Right ventricle myocardium inferior (tissue), 1 donor: ENCODE measurements at regions not wholly inside any gene's neighbourhood (a gene's known extent, or its start where the extent isn't known, plus 50 kb on each side); places are given as distances from the start of the nearest gene placed in this dataset.

ENCODE experiments used
- ATAC-seq: fragments of 200-7000 bp; cut with Tn5 transposase; one replicate; pipeline ENCODE4 v1.9.1; 2020; ENCODE audit warnings: mild to moderate bottlenecking, moderate library complexity
- DNase-seq: peaks from one replicate; pipeline ENCODE4 v3.0.0; 2021; ENCODE audit errors: missing footprints
- intact Hi-C: fragments of 100-400 bp; cut with DNase I; formaldehyde crosslinking; loops from one replicate; pipeline ENCODE4 v1.11.0; 2022
- donor health status: DM: no; HTN: yes; CAD: no; lungs with severe emphysema.

- no peak for ATAC-seq
- DNase-seq: no peak
- intact Hi-C loops: no loop called here
Observed at GRCh38 chr17:51381262-51381661, 120.9 kb downstream of the UTP18 start.

DNA sequence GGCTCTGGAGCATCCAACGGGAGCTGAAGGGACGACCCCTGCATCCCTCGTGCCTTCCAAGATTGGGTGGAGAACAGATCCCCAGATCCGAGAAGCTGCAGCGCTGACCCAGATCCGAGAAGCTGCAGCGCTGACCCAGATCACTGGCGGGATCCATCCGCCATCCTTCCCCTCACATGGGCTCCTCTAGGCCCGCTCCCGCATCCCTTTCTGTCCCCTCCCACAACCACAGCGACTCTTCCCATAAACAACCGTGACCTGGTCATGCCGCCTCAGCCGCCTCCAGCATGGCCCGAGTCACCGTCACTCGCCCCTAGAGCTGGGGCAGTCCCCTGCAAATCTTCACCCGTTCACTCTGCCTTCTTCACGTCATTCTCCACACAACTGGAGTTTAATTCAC, 124.9 kb downstream of the UTP18 start:
- no peak for ATAC-seq
- no peak for DNase-seq
- intact Hi-C loops: no loop called here

DNA sequence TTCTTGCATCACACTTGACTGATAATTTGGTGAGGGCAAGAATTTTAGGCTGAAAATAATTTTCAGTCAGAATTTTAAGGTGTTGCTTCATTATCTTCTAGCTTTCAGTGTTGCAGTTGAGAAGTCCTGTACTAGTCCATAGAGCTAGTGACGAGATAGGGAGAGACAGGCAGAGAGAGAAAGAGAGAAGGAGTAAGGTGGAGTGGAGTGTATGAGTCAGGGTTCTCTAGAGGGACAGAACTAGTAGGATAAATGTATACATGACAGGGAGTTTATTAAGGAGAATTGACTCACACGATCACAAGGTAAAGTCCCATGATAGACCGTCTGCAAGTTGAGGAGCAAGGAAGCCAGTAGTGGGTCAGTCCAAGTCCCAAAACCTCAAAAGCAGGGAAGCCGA, 127.2 kb downstream of the UTP18 start:
- intact Hi-C loops: no loop called here
- no peak for ATAC-seq
- no peak for DNase-seq

DNA sequence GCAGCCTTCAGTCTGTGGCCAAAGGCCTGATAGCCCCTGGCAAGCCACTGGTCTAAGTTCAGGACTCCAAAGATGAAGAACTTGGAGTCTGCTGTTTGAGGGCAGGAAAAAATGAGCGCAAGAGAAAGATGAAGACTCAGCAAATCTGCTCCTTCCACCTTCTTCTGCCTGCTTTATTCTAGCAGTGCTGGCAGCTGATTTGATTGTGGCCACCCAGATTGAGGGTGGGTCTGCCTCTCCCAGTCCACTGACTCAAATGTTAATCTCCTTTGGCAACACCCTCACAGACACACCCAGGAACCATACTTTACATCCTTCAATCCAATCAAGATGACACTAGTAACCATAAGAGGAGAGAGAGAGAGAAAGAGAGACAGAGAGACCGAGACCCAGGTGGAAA, 127.6 kb downstream of the UTP18 start:
- no peak for ATAC-seq
- intact Hi-C loops: no loop called here
- no peak for DNase-seq

GRCh38 chr17:51389875-51390274, 129.5 kb downstream of the UTP18 start:
- intact Hi-C loops: no loop called here
- DNase-seq: no peak
- ATAC-seq: no peak

DNA sequence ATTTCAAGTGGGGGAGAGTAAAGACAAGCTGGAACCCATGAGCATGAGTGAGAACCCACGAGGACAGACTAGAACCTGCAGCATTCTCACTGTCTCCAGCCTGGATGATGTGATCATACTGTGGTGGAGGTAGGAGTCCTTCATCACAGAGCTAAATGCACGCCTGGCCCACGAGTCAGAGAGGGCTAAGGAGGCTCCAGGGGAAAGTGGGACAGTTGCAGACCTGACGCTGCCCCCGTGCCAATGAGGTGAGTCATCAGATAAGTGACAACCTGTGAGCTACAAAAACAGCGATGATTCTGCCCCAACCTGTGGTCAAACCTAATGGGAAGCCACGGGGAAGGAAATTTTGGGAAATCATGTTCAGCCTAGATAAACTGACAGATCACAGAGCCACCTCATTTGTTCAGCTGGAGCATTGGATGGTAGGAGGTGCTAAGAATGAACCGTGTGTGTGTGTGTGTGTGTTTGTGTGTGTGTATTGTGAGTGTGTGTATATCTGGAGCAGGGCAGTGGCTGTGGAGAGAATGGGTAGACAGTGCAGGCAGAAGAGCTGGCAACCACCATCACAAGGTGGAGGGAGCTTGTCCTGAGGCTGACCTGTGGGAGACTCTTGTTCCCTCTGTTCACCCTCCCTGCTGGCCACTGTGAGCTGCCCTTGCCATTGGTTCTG, 131.8 kb downstream of the UTP18 start:
- intact Hi-C loops: no loop called here
- DNase-seq: no peak
- ATAC-seq: no peak

DNA sequence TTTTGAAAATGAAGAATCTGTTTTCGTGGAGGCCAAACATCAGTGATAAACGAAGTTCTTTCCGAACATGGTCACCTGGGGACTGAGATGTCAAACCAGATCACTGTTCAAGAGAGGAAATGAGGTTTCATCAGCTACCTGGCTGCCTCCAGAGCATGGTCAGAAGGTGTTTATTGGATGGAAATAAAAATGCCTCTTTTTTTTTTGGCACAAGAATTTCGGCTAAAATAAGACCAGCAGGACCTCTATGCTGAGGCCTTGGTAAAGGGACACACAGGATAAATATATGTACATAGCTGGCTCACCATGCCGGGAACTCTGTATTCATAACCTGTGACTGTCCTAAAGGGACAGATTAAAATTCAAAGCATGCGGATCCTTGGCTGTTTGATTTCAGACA, 135.3 kb downstream of the UTP18 start:
- intact Hi-C loops: no loop called here
- no peak for ATAC-seq
- DNase-seq: no peak

- no peak for DNase-seq
Observed at GRCh38 chr17:51397361-51398127, 137.2 kb downstream of the UTP18 start.

DNA sequence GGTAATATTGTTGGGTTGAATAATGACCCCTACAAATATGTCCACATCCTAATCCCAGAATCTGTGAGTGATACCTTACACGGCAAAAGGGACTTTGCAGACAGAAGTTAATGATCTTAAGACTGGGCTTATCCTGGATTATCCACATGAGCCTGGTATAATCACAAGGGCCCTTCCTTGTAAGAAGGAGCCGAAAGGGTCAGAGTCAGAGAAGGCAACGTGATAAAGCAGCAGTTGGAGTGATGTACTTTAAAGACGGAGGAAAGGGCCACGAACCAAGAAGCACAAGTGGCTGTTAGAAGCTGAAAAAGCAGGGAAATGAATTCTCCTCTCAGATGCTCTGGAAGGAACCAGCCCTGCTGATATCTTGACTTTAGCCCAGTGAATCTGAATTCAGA, 137.8 kb downstream of the UTP18 start:
- DNase-seq (no peak), ATAC-seq (no peak)
- intact Hi-C loops: no loop called here

More at GRCh38 chr17:51397361-51398127, 137.2 kb downstream of the UTP18 start:
- ATAC-seq: no peak
- intact Hi-C loops: no loop called here

- no peak for ATAC-seq
- intact Hi-C loops: no loop called here
- DNase-seq: no peak
Observed at GRCh38 chr17:51398687-51399086, 138.3 kb downstream of the UTP18 start.

GRCh38 chr17:51401279-51401678, 140.9 kb downstream of the UTP18 start:
- DNase-seq (no peak), ATAC-seq (no peak)
- intact Hi-C loops: no loop called here

GRCh38 chr17:51402899-51403298, 142.6 kb downstream of the UTP18 start:
- intact Hi-C loops: no loop called here
- no peak for DNase-seq
- ATAC-seq: no peak

GRCh38 chr17:51407576-51407975, 147.2 kb downstream of the UTP18 start:
- no peak for DNase-seq

GRCh38 chr17:51419476-51419875, 159.1 kb downstream of the UTP18 start:
- intact Hi-C loops: no loop called here
- ATAC-seq: no peak
- DNase-seq: no peak

More at GRCh38 chr17:51407576-51407975, 147.2 kb downstream of the UTP18 start:
- intact Hi-C loops: no loop called here
- no peak for ATAC-seq

- no peak for ATAC-seq
- no peak for DNase-seq
- intact Hi-C loops: no loop called here
Observed at GRCh38 chr17:51421525-51421924, 161.2 kb downstream of the UTP18 start.

DNA sequence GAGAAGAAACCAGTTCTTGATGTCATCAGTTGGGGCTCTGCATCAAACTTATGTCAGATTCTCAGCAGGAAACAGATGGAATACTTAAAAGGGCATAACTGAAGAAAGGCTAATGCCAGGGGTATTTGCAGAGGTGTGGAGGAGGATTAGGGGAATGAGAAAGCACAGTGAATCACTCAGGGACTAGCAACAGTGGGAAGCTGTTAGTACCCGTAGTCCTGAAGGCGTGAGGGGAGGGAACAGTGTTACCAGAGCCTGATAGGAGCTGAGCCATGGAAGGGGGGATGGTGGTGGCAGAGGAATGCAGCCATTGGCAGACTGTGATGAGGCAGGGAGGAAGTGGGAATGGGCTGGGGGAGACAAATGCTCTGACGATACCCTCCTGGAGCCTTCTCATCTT, 162.3 kb downstream of the UTP18 start:
- no peak for ATAC-seq
- intact Hi-C loops: no loop called here

GRCh38 chr17:51423421-51424160, 163.2 kb downstream of the UTP18 start:
- ATAC-seq (no peak), DNase-seq (no peak)
- intact Hi-C loops: no loop called here

More for the DNA sequence above, 162.3 kb downstream of the UTP18 start:
- DNase-seq: no peak

- no peak for ATAC-seq
Observed at GRCh38 chr17:51425773-51426172, 165.4 kb downstream of the UTP18 start.

DNA sequence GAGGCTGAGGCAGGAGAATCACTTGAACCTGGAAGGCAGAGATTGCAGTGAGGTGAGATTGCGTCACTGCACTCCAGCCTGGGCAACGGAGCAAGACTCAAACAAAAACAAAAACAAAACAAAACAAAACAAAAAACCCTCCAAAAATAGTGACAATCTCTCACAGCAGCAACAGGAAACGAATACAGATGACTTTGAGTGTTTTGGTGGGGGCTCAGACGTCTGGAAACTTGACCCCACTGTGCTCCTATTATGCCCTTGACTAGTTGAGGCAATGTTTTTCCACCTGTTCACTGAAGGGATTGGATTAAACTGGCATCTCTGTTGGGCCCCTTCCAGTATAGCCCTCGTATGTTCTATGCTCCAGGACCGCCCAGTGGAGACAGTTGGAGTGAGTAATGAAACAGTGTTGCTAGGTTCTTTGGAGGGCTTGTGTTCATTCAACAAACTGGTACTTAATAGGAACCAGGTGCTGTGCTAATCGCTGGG, 167.0 kb downstream of the UTP18 start:
- ATAC-seq: no peak
- DNase-seq: no peak
- intact Hi-C loops: no loop called here

More at GRCh38 chr17:51425773-51426172, 165.4 kb downstream of the UTP18 start:
- DNase-seq: no peak
- intact Hi-C loops: no loop called here

DNA sequence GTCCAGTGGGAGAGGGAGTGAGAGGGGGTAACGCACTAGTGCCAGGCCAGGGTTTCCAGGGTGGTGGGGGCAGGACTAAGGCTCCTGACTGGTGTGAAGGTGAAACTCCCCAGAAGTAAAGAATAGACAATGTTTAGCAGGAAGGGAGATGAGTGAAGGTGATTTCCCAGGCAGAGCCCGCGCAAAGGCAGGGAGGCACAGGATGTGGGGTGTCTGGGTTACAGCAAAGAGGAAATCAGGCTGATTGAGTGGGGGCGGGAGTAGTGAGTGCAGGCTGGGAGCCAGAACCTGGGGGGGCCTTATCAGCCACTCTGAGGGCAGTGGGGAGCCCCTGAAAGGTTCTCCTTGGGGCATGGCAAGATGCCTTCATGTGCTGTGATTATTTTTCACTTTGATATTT, 167.5 kb downstream of the UTP18 start:
- intact Hi-C loops: no loop called here
- DNase-seq (no peak), ATAC-seq (no peak)
